Lung (tissue), 11 donors: ENCODE measurements at regions not wholly inside any gene's neighbourhood (a gene's known extent, or its start where the extent isn't known, plus 50 kb on each side); places are given as distances from the start of the nearest gene placed in this dataset.

Source experiments
- ATAC-seq: fragments of 200-7000 bp; cut with Tn5 transposase; one replicate; pipeline ENCODE4 v1.9.1; 2020; ENCODE audit warnings: moderate number of reproducible peaks; ENCODE audit not compliant: insufficient read depth, low FRiP score
- DNase-seq, 3 donors: peaks; one replicate each; pipeline ENCODE4 v3.0.0-alpha.2; 2013 to 2017
- H3K27ac ChIP-seq, 2 donors: one replicate each; pipeline ENCODE4 v1.5.1; 2013; ENCODE audit warnings: mild to moderate bottlenecking in 2 of 2, moderate library complexity in 2 of 2, control low read depth in 1 of 2, inconsistent platforms in 1 of 2, low read depth in 1 of 2, low read length in 1 of 2
- H3K27me3 ChIP-seq, 3 donors: one replicate each; pipeline ENCODE4 v1.5.1; 2013; ENCODE audit warnings: low read length in 2 of 3; ENCODE audit not compliant: control insufficient read depth in 3 of 3, insufficient read depth in 3 of 3
- H3K36me3 ChIP-seq, 4 donors: one replicate each; pipeline ENCODE4 v1.5.1; 2013; ENCODE audit warnings: low read length in 4 of 4, mild to moderate bottlenecking in 1 of 4, moderate library complexity in 1 of 4; ENCODE audit not compliant: control insufficient read depth in 4 of 4, insufficient read depth in 4 of 4
- H3K4me1 ChIP-seq, 5 donors: one replicate each; pipeline ENCODE4 v1.5.1; 2013; ENCODE audit warnings: low read length in 5 of 5, mild to moderate bottlenecking in 2 of 5, moderate library complexity in 1 of 5; ENCODE audit not compliant: control insufficient read depth in 5 of 5, insufficient read depth in 5 of 5
- H3K4me3 ChIP-seq: one replicate; pipeline ENCODE4 v1.5.1; 2013; ENCODE audit warnings: mild to moderate bottlenecking, control low read depth, moderate library complexity
- H3K9ac ChIP-seq, 2 donors: one replicate each; pipeline ENCODE4 v1.5.1; 2013; ENCODE audit warnings: low read length in 2 of 2, control low read depth in 1 of 2; ENCODE audit not compliant: insufficient read depth in 1 of 2
- H3K9me3 ChIP-seq, 4 donors: one replicate each; pipeline ENCODE4 v1.5.1; 2013; ENCODE audit warnings: low read length in 3 of 4, mild to moderate bottlenecking in 1 of 4, moderate library complexity in 1 of 4; ENCODE audit not compliant: control insufficient read depth in 4 of 4, insufficient read depth in 3 of 4
- WGBS, 2 donors: extraction: QIAGEN DNeasy Blood & Tissue Kit; methylation state at CpG; one replicate each; pipeline ENCODE4 v1.1.7; 2013; 5-methylcytosine and 5-hydroxymethylcytosine counted together
- TF ChIP-seq, protein P1 (sequence below): IDR thresholded peaks from 2 replicates; pipeline ENCODE4 v1.5.1; 2012; ENCODE audit warnings: mild to moderate bottlenecking; ENCODE audit errors: control extremely low read depth, extremely low read depth
- donor health status: control.
- donor health status: control.
- donor health status: Bipolar disorder and iron deficiency.
- donor health status: healthy.
- donor health status: DM: yes; HTN: yes; CAD: no.

DNA sequence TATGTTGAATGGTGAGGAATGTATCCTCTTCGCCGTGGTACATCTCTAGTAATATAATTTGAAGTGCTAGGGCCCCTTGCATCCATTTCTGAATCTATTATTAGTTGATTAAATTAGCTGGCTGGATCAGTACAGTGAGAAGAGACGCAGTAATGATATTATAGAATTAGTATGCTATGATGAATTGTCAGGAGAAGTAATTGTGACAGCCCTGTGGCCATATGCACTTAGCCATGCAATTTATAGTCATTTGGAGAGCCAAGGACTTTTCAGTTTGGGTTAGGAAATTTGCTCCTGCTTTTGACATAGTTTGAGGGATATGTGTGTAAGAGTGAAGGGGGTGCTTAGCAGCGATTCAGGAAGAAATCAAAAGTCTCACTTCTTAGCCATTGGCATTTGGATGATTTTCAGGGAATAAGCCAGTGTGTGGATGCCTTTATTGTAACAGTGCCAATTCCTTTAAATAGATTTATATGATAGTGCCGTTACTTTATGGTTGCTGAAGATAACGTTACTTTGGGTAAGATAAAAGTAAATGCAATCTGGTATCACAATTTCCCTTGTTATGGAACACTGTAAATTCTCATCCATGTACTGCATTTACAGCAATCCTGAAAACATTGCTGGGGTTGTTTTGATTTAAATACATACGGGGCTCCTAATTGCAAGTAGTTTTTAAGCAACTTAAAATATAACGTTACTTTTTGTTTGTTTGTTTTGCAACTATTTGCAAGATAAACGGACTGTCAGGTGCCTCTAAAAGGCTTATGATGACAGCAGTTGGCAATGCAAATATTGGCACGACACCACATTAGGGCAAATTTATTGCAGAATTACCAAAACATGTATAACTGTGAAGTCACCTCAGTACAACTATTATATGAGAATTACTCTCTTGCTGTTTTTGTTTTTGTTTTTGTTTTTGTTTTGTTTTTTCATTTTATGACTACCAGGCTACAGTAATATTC lies 875.4 kb upstream of the WWC1 start:
- no peaks in the 10 kb centered on the region for H3K9me3 ChIP-seq
- no peak overlapping the region for H3K27ac ChIP-seq
- peaks cover 0 to 5% (median 0%) of the 10 kb centered on the region in 5 donors for H3K4me1 ChIP-seq
- H3K36me3 ChIP-seq, result no peaks in the 10 kb centered on the region
- H3K9ac ChIP-seq, result no peak overlapping the region
- ATAC-seq (no peak), DNase-seq (no peak)
- H3K27me3 ChIP-seq, result no peaks in the 10 kb centered on the region
- no peak overlapping the region for H3K4me3 ChIP-seq
- WGBS, 2 donors, result 53 to 65% methylated on average over 10 of the region's 10 CpGs
- TF ChIP-seq, protein P1, sequence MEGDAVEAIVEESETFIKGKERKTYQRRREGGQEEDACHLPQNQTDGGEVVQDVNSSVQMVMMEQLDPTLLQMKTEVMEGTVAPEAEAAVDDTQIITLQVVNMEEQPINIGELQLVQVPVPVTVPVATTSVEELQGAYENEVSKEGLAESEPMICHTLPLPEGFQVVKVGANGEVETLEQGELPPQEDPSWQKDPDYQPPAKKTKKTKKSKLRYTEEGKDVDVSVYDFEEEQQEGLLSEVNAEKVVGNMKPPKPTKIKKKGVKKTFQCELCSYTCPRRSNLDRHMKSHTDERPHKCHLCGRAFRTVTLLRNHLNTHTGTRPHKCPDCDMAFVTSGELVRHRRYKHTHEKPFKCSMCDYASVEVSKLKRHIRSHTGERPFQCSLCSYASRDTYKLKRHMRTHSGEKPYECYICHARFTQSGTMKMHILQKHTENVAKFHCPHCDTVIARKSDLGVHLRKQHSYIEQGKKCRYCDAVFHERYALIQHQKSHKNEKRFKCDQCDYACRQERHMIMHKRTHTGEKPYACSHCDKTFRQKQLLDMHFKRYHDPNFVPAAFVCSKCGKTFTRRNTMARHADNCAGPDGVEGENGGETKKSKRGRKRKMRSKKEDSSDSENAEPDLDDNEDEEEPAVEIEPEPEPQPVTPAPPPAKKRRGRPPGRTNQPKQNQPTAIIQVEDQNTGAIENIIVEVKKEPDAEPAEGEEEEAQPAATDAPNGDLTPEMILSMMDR, result no peak

DNA sequence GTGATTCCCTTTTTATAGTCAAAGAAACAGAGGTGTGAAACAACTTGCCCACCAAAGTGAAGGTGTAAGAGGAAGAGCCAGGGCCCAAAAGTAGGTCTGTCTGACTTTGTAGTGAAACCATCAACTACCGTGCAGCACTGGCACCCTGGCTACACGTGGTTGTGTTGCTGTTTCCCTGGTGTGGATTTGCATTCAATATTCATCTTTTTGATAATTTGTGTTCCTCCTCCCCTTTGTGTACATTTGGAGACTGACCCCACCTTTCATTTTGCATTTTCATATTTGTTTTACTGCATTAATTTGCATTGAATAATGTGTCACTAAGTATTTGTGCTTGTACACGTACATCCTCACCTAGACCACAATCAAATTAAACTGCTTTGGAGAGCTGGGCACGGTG lies 873.8 kb upstream of the WWC1 start:
- H3K36me3 ChIP-seq, result no peaks in the 10 kb centered on the region
- H3K9me3 ChIP-seq, result no peaks in the 10 kb centered on the region
- no peak for DNase-seq
- H3K9ac ChIP-seq, result no peak overlapping the region
- no peak overlapping the region for H3K27ac ChIP-seq
- 77 to 89% methylated on average over 4 of the region's 4 CpGs for WGBS, 2 donors
- TF ChIP-seq, protein P1, result no peak
- H3K4me3 ChIP-seq, result no peak overlapping the region
- no peak for ATAC-seq
- H3K4me1 ChIP-seq, result peaks cover 0 to 5% (median 0%) of the 10 kb centered on the region in 5 donors
- no peaks in the 10 kb centered on the region for H3K27me3 ChIP-seq

DNA sequence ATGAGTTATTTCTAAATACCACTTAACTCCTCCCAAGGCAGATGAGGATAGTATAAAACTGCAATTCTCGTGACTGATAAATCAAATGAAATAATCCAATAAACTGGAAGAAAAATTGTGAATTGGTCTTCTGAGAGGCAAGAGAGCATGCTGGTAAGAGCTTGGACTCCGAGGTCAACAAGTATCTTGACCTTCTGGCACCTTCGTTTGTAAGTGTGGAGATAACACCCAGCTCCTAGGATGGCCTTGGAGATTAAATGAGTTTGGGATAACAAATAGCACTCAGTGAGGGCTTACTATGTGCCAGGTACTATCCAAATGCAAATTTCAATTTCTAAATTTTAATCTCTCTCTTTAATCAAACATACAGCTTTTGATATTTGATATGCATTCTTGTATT lies 866.3 kb upstream of the WWC1 start:
- Histone ChIP-seq H3K9ac (no peak overlapping the region), H3K9me3 (no peaks in the 10 kb centered on the region), H3K36me3 (no peaks in the 10 kb centered on the region), H3K4me3 (no peak overlapping the region), H3K27ac (no peak overlapping the region), H3K27me3 (peaks cover 0 to 4% (median 0%) of the 10 kb centered on the region in 3 donors), H3K4me1 (no peaks in the 10 kb centered on the region)
- WGBS, 2 donors, result 33 to 60% methylated on average over 3 of the region's 3 CpGs
- TF ChIP-seq, protein P1, result no peak
- no peak for DNase-seq
- no peak for ATAC-seq
